HEK293T (cell line): ENCODE measurements at regions not wholly inside any gene's neighbourhood (a gene's known extent, or its start where the extent isn't known, plus 50 kb on each side); places are given as distances from the start of the nearest gene placed in this dataset.

Source experiments
- ARNT ChIP-seq: fragments of 450-650 bp; IDR thresholded peaks from 2 replicates; pipeline ENCODE4 v1.6.1; 2017; ENCODE audit warnings: mild to moderate bottlenecking
- BHLHE40 ChIP-seq: fragments of 450-650 bp; IDR thresholded peaks from 2 replicates; pipeline ENCODE4 v1.6.1; 2016; ENCODE audit warnings: mild to moderate bottlenecking, moderate library complexity, borderline replicate concordance
- ELF4 ChIP-seq: fragments of 450-650 bp; IDR thresholded peaks from 2 replicates; pipeline ENCODE4 v1.6.1; 2017; ENCODE audit warnings: antibody characterized with exemption
- FOXA1 ChIP-seq: fragments of 450-650 bp; IDR thresholded peaks from 2 replicates; pipeline ENCODE4 v1.6.1; 2016; ENCODE audit warnings: mild to moderate bottlenecking
- FOXK2 ChIP-seq: fragments of 450-650 bp; IDR thresholded peaks from 2 replicates; pipeline ENCODE4 v1.6.1; 2016; ENCODE audit warnings: mild to moderate bottlenecking
- FOXM1 ChIP-seq: fragments of 450-650 bp; IDR thresholded peaks from 2 replicates; pipeline ENCODE4 v1.6.1; 2017; ENCODE audit warnings: mild to moderate bottlenecking, borderline replicate concordance
- LEF1 ChIP-seq: fragments of 450-650 bp; IDR thresholded peaks from 2 replicates; pipeline ENCODE4 v1.6.1; 2017; ENCODE audit warnings: mild to moderate bottlenecking, borderline replicate concordance
- NFRKB ChIP-seq: fragments of 450-650 bp; IDR thresholded peaks from 2 replicates; pipeline ENCODE4 v1.6.1; 2016; ENCODE audit warnings: mild to moderate bottlenecking, moderate library complexity
- SP1 ChIP-seq: fragments of 450-650 bp; IDR thresholded peaks from 2 replicates; pipeline ENCODE4 v1.6.1; 2017
- SUZ12 ChIP-seq: fragments of 450-650 bp; IDR thresholded peaks from 2 replicates; pipeline ENCODE4 v1.6.1; 2016; ENCODE audit warnings: mild to moderate bottlenecking
- TARDBP ChIP-seq: fragments of 450-650 bp; IDR thresholded peaks from 2 replicates; pipeline ENCODE4 v1.6.1; 2016
- ZNF384 ChIP-seq: fragments of 450-650 bp; IDR thresholded peaks from 2 replicates; pipeline ENCODE4 v1.6.1; 2016
- TF ChIP-seq, protein P1 (sequence below): fragments of 450-650 bp; IDR thresholded peaks from 2 replicates; pipeline ENCODE4 v1.6.1; 2016

DNA sequence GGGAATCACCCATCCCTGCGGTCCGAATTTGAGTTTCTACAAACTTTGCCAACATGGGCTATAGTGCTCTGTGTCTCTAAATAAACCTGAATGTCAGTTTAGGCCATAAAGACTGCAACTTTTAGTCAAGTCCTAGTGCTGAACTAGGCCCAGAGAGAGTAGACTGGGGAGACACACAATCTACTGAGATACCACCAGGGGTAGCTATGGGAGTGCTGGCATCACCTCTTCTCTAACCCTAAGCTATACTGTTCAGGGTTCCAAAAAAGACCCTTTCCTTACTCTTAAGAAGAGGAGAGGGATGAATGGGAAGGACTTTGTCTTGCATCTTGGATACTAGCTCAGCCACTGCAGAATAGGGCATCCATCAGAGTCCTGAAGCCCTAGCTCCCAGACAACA is 866.7 kb upstream of the PRMT6 start:
- no peak for TF ChIP-seq NFRKB
- TF ChIP-seq SUZ12, result no peak
- no peak for TF ChIP-seq LEF1
- TF ChIP-seq TARDBP, result no peak
- TF ChIP-seq ELF4, result no peak
- TF ChIP-seq BHLHE40, result no peak
- no peak for TF ChIP-seq FOXM1
- TF ChIP-seq, protein P1, sequence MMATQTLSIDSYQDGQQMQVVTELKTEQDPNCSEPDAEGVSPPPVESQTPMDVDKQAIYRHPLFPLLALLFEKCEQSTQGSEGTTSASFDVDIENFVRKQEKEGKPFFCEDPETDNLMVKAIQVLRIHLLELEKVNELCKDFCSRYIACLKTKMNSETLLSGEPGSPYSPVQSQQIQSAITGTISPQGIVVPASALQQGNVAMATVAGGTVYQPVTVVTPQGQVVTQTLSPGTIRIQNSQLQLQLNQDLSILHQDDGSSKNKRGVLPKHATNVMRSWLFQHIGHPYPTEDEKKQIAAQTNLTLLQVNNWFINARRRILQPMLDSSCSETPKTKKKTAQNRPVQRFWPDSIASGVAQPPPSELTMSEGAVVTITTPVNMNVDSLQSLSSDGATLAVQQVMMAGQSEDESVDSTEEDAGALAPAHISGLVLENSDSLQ, result no peak
- TF ChIP-seq FOXA1, result no peak
- TF ChIP-seq ARNT, result no peak
- no peak for TF ChIP-seq SP1
- TF ChIP-seq ZNF384, result no peak
- TF ChIP-seq FOXK2, result no peak
